WTC11 (cell line): ENCODE measurements at regions not wholly inside any gene's neighbourhood (a gene's known extent, or its start where the extent isn't known, plus 50 kb on each side); places are given as distances from the start of the nearest gene placed in this dataset.

Experiments used
- ATAC-seq: fragments of 200-7000 bp; cut with Tn5 transposase; 2 replicates; pipeline ENCODE4 v1.10.0; 2021; ENCODE audit warnings: mild to moderate bottlenecking, moderate library complexity
- CTCF ChIA-PET: fragments of 300-600 bp; sonication (Branson Sonifier 250); formaldehyde crosslinking; loops from one replicate; lab custom pipeline; 2021; ENCODE audit warnings: antibody characterized with exemption; lab: Charles Lee
- POLR2A ChIA-PET: fragments of 350-600 bp; sonication (Branson Sonifier 250); formaldehyde crosslinking; loops from one replicate; lab custom pipeline; 2021; ENCODE audit warnings: antibody characterized with exemption; lab: Charles Lee
- DNase-seq: peaks from one replicate; pipeline ENCODE4 v3.0.0; 2021; ENCODE audit warnings: low spot score
- H3K27ac Mint-ChIP-seq: 2 replicates; pipeline ENCODE4 v1.8.0; 2021; ENCODE audit warnings: mixed read lengths
- H3K27me3 Mint-ChIP-seq: 2 replicates; pipeline ENCODE4 v1.8.0; 2021; ENCODE audit warnings: low read depth, mild to moderate bottlenecking, moderate library complexity, mixed read lengths
- H3K36me3 Mint-ChIP-seq: 2 replicates; pipeline ENCODE4 v1.8.0; 2021; ENCODE audit warnings: mixed read lengths
- H3K4me1 Mint-ChIP-seq: 2 replicates; pipeline ENCODE4 v1.8.0; 2022; ENCODE audit warnings: mixed read lengths
- H3K4me3 Mint-ChIP-seq: 2 replicates; pipeline ENCODE4 v1.8.0; 2021; ENCODE audit warnings: mild to moderate bottlenecking, moderate library complexity, mixed read lengths
- H3K9me3 Mint-ChIP-seq: 2 replicates; pipeline ENCODE4 v1.8.0; 2021; ENCODE audit warnings: mixed read lengths
- AR ChIP-seq: fragments of 250-450 bp; sonication (Bioruptor Pico); IDR thresholded peaks from 2 replicates; pipeline ENCODE4 v1.9.0; 2021; ENCODE audit warnings: mild to moderate bottlenecking
- ATF1 ChIP-seq: sonication (generic); formaldehyde crosslinking; IDR thresholded peaks from 2 replicates; pipeline ENCODE4 v1.8.1; 2023; ENCODE audit warnings: mild to moderate bottlenecking, moderate library complexity, missing genetic modification reagents
- CTCF ChIP-seq: fragments of 200-600 bp; IDR thresholded peaks from 2 replicates; pipeline ENCODE4 v1.8.0; 2022; ENCODE audit warnings: antibody characterized with exemption
- E2F1 ChIP-seq: sonication (generic); formaldehyde crosslinking; IDR thresholded peaks from 2 replicates; pipeline ENCODE4 v1.8.0; 2022; ENCODE audit warnings: mild to moderate bottlenecking, missing genetic modification reagents
- E2F4 ChIP-seq: sonication (generic); formaldehyde crosslinking; IDR thresholded peaks from 2 replicates; pipeline ENCODE4 v1.8.1; 2022; ENCODE audit warnings: low read depth, mild to moderate bottlenecking, moderate library complexity, missing genetic modification reagents, borderline replicate concordance
- E2F5 ChIP-seq: sonication (generic); formaldehyde crosslinking; IDR thresholded peaks from 2 replicates; pipeline ENCODE4 v1.8.1; 2022; ENCODE audit warnings: mild to moderate bottlenecking, moderate library complexity, missing genetic modification reagents
- GTF2I ChIP-seq: fragments of 250-450 bp; sonication (Bioruptor Pico); conservative IDR thresholded peaks from 2 replicates; pipeline ENCODE4 v1.4.0; 2021; ENCODE audit warnings: mild to moderate bottlenecking
- JUN ChIP-seq: sonication (generic); formaldehyde crosslinking; IDR thresholded peaks from 2 replicates; pipeline ENCODE4 v1.8.0; 2023; ENCODE audit warnings: mild to moderate bottlenecking, missing genetic modification reagents
- KAT7 ChIP-seq: sonication (generic); formaldehyde crosslinking; IDR thresholded peaks from 2 replicates; pipeline ENCODE4 v1.8.1; 2023; ENCODE audit warnings: missing genetic modification reagents, mild to moderate bottlenecking, borderline replicate concordance
- MAX ChIP-seq: sonication (generic); formaldehyde crosslinking; IDR thresholded peaks from 2 replicates; pipeline ENCODE4 v1.8.0; 2022; ENCODE audit warnings: mild to moderate bottlenecking, missing genetic modification reagents
- NFYB ChIP-seq: sonication (generic); formaldehyde crosslinking; conservative IDR thresholded peaks from 2 replicates; pipeline ENCODE4 v1.8.0; 2022; ENCODE audit warnings: low read depth, missing genetic modification reagents
- NR1H2 ChIP-seq: sonication (generic); formaldehyde crosslinking; IDR thresholded peaks from 2 replicates; pipeline ENCODE4 v1.9.0; 2021; ENCODE audit warnings: mild to moderate bottlenecking, moderate library complexity, missing genetic modification reagents
- NR3C1 ChIP-seq: sonication (generic); formaldehyde crosslinking; conservative IDR thresholded peaks from 2 replicates; pipeline ENCODE4 v1.8.1; 2023; ENCODE audit warnings: low read depth, mild to moderate bottlenecking, missing genetic modification reagents
- RORB ChIP-seq: fragments of 250-450 bp; sonication (Bioruptor Pico); IDR thresholded peaks from 2 replicates; pipeline ENCODE4 v1.9.0; 2021; ENCODE audit warnings: mild to moderate bottlenecking
- TEAD1 ChIP-seq: sonication (generic); formaldehyde crosslinking; IDR thresholded peaks from 2 replicates; pipeline ENCODE4 v1.8.0; 2022; ENCODE audit warnings: mild to moderate bottlenecking, missing genetic modification reagents
- ZBTB43 ChIP-seq: sonication (generic); formaldehyde crosslinking; IDR thresholded peaks from 2 replicates; pipeline ENCODE4 v1.8.1; 2023; ENCODE audit warnings: mild to moderate bottlenecking, missing genetic modification reagents
- ZMAT4 ChIP-seq: fragments of 250-450 bp; sonication (Bioruptor Pico); IDR thresholded peaks from 2 replicates; pipeline ENCODE4 v1.9.0; 2021; ENCODE audit warnings: mild to moderate bottlenecking
- ZNF232 ChIP-seq: sonication (generic); formaldehyde crosslinking; IDR thresholded peaks from 2 replicates; pipeline ENCODE4 v1.8.0; 2022; ENCODE audit warnings: mild to moderate bottlenecking, missing genetic modification reagents
- ZNF317 ChIP-seq: sonication (generic); formaldehyde crosslinking; IDR thresholded peaks from 2 replicates; pipeline ENCODE4 v1.8.1; 2023; ENCODE audit warnings: low read depth, mild to moderate bottlenecking, moderate library complexity, missing genetic modification reagents, borderline replicate concordance
- ZNF423 ChIP-seq: fragments of 250-450 bp; sonication (Bioruptor Pico); IDR thresholded peaks from 2 replicates; pipeline ENCODE4 v2.1.2; 2022; ENCODE audit warnings: mild to moderate bottlenecking, moderate library complexity
- ZNF512 ChIP-seq: sonication (generic); formaldehyde crosslinking; IDR thresholded peaks from 2 replicates; pipeline ENCODE4 v1.8.1; 2022; ENCODE audit warnings: missing genetic modification reagents, borderline replicate concordance
- ZSCAN18 ChIP-seq: fragments of 250-450 bp; sonication (Bioruptor Pico); IDR thresholded peaks from 2 replicates; pipeline ENCODE4 v2.1.2; 2022; ENCODE audit warnings: mild to moderate bottlenecking, moderate library complexity

GRCh38 chr16:86222965-86223551 is 287.3 kb upstream of the FOXF1 start (continued):
- TF ChIP-seq AR (no peak), ZNF232 (CRISPR knock-in tag) (no peak), GTF2I (no peak), ZNF317 (no peak), MAX (CRISPR knock-in tag) (no peak), NR3C1 (CRISPR knock-in tag) (no peak), NR1H2 (CRISPR knock-in tag) (no peak), ZNF512 (CRISPR knock-in tag) (no peak), E2F5 (CRISPR knock-in tag) (no peak), TEAD1 (CRISPR knock-in tag) (no peak), ZNF423 (no peak)

- no peaks in the 10 kb centered on the region for H3K27me3 Mint-ChIP-seq
- peaks cover 7% of the 10 kb centered on the region for H3K4me1 Mint-ChIP-seq
- no peak overlapping the region for H3K4me3 Mint-ChIP-seq
- ChIA-PET CTCF (no interaction called here), POLR2A (no interaction called here)
- ATAC-seq (no peak), DNase-seq (no peak)
- no peaks in the 10 kb centered on the region for H3K36me3 Mint-ChIP-seq
- H3K9me3 Mint-ChIP-seq: no peaks in the 10 kb centered on the region
- no peak overlapping the region for H3K27ac Mint-ChIP-seq
- TF ChIP-seq CTCF: no peak
- TF ChIP-seq RORB (CRISPR knock-in tag): no peak
- TF ChIP-seq JUN (CRISPR knock-in tag): no peak
- no peak for TF ChIP-seq ATF1 (CRISPR knock-in tag)
- no peak for TF ChIP-seq KAT7 (CRISPR knock-in tag)
- no peak for TF ChIP-seq ZBTB43
- no peak for TF ChIP-seq E2F4
- no peak for TF ChIP-seq ZSCAN18 (CRISPR knock-in tag)
- TF ChIP-seq NFYB: no peak
- no peak for TF ChIP-seq ZMAT4 (CRISPR knock-in tag)
- TF ChIP-seq E2F1 (CRISPR knock-in tag): no peak
- no peak for TF ChIP-seq ZNF512 (CRISPR knock-in tag)
- no peak for TF ChIP-seq ZNF232 (CRISPR knock-in tag)
Observed at GRCh38 chr16:86224126-86224525, 286.2 kb upstream of the FOXF1 start.
